LNCaP clone FGC (cell line): ENCODE measurements at regions not wholly inside any gene's neighbourhood (a gene's known extent, or its start where the extent isn't known, plus 50 kb on each side); places are given as distances from the start of the nearest gene placed in this dataset.

ENCODE experiments used
- DNase-seq: peaks from one replicate; pipeline ENCODE4 v3.0.0-alpha.2; 2011; ENCODE audit warnings: low read depth
- H3K4me3 ChIP-seq: 2 replicates; pipeline ENCODE4 v1.5.1; 2011; ENCODE audit warnings: mild to moderate bottlenecking, low read depth, low read length, control low read depth
- CTCF ChIP-seq: IDR thresholded peaks from 2 replicates; pipeline ENCODE4 v1.5.1; 2012; ENCODE audit warnings: mild to moderate bottlenecking; ENCODE audit not compliant: control insufficient read depth, insufficient read depth; ENCODE audit errors: extremely low read depth

- no peak overlapping the region for H3K4me3 ChIP-seq
- no peak for DNase-seq
- TF ChIP-seq CTCF = 0 out of 2 replicates have a peak, but pooled peaks have one; percentile 24
Observed at GRCh38 chr1:177432897-177433296, 262.1 kb downstream of the BRINP2 start.

GRCh38 chr1:177431123-177431522 is 260.4 kb downstream of the BRINP2 start:
- no peak overlapping the region for H3K4me3 ChIP-seq
- DNase-seq = no peak
- no peak for TF ChIP-seq CTCF

GRCh38 chr1:177429234-177429633 is 258.5 kb downstream of the BRINP2 start:
- TF ChIP-seq CTCF = peak; percentile 47
- no peak overlapping the region for H3K4me3 ChIP-seq
- DNase-seq = peak; percentile 23

- no peak for TF ChIP-seq CTCF
- no peak for DNase-seq
- H3K4me3 ChIP-seq = no peak overlapping the region
Observed at GRCh38 chr1:177427811-177428210, 257.1 kb downstream of the BRINP2 start.

- no peak for DNase-seq
- no peak for TF ChIP-seq CTCF
- H3K4me3 ChIP-seq = no peak overlapping the region
Observed at GRCh38 chr1:177426497-177426896, 255.7 kb downstream of the BRINP2 start.

GRCh38 chr1:177425199-177425598 is 254.4 kb downstream of the BRINP2 start:
- no peak for TF ChIP-seq CTCF
- DNase-seq = no peak
- H3K4me3 ChIP-seq = no peak overlapping the region

GRCh38 chr1:177424744-177425143 is 254.0 kb downstream of the BRINP2 start:
- no peak overlapping the region for H3K4me3 ChIP-seq
- no peak for TF ChIP-seq CTCF
- DNase-seq = no peak
